SK-N-SH (cell line): ENCODE measurements at regions not wholly inside any gene's neighbourhood (a gene's known extent, or its start where the extent isn't known, plus 50 kb on each side); places are given as distances from the start of the nearest gene placed in this dataset.
A peak's percentile ranks its signal among the peaks of the same experiment; 100 is the strongest.

Experiments used
- CTCF ChIA-PET: fragments of 300-600, 350-600 bp; formaldehyde crosslinking; extraction: SDS; loops from one replicate; lab custom pipeline; 2021; lab: Yijun Ruan, JAX
- POLR2A ChIA-PET: fragments of 350-600 bp; sonication (Branson Sonifier 250); formaldehyde crosslinking; extraction: SDS; loops from one replicate; lab custom pipeline; 2020; ENCODE audit warnings: antibody characterized with exemption, inconsistent platforms; lab: Yijun Ruan, JAX
- DNase-seq: peaks from one replicate; pipeline ENCODE4 v3.0.0; 2012
- H2AFZ ChIP-seq: fragments of 200-600 bp; sonication (generic); 2 replicates; pipeline ENCODE4 v1.8.1; 2016; ENCODE audit warnings: antibody characterized with exemption, mild to moderate bottlenecking, low read depth
- H3F3A ChIP-seq: fragments of 200-600 bp; sonication (generic); replicated peaks from 2 replicates; pipeline ENCODE3; 2016; ENCODE audit warnings: antibody characterized with exemption, mild to moderate bottlenecking; ENCODE audit not compliant: insufficient read depth
- H3K27ac ChIP-seq, 2 experiments: fragments of 200-500 bp in 1 of 2; fragments of 200-600 bp in 1 of 2; sonication (Bioruptor generic) in 1 of 2; sonication (generic), shearing (Covaris generic) in 1 of 2; 2 replicates each; pipeline versions ENCODE4 v1.5.1 to v1.6.1; 2014 to 2016; ENCODE audit warnings: low read depth in 2 of 2, inconsistent platforms in 1 of 2, low read length in 1 of 2, mild to moderate bottlenecking in 1 of 2, mixed read lengths in 1 of 2
- H3K27me3 ChIP-seq: fragments of 200-600 bp; sonication (generic), shearing (Covaris generic); 2 replicates; pipeline ENCODE4 v1.6.1; 2016; ENCODE audit warnings: mixed run types; ENCODE audit not compliant: insufficient read depth
- H3K36me3 ChIP-seq, 2 experiments: fragments of 200-500 bp in 1 of 2; fragments of 200-600 bp in 1 of 2; sonication (Bioruptor generic) in 1 of 2; sonication (generic) in 1 of 2; replicated peaks in 1 of 2; 2 replicates each; pipeline versions ENCODE3 to v1.5.1; 2014 to 2016; ENCODE audit warnings: low read length in 1 of 2, mild to moderate bottlenecking in 1 of 2; ENCODE audit not compliant: insufficient read depth in 2 of 2, control insufficient read depth in 1 of 2
- H3K4me1 ChIP-seq, 2 experiments: fragments of 200-500 bp in 1 of 2; fragments of 200-600 bp in 1 of 2; sonication (Bioruptor generic) in 1 of 2; sonication (generic), shearing (Covaris generic) in 1 of 2; 2 replicates each; pipeline versions ENCODE4 v1.5.1 to v1.6.1; 2014 to 2016; ENCODE audit warnings: low read depth in 1 of 2, low read length in 1 of 2, mixed run types in 1 of 2; ENCODE audit not compliant: insufficient read depth in 2 of 2, control insufficient read depth in 1 of 2
- H3K4me2 ChIP-seq: fragments of 200-600 bp; sonication (generic), shearing (Covaris generic); 2 replicates; pipeline ENCODE4 v1.6.1; 2017; ENCODE audit warnings: mixed run types
- H3K4me3 ChIP-seq, 2 experiments: fragments of 200-500 bp in 1 of 2; fragments of 200-600 bp in 1 of 2; sonication (Bioruptor generic) in 1 of 2; sonication (generic), shearing (Covaris generic) in 1 of 2; 2 replicates each; pipeline versions ENCODE4 v1.5.1 to v1.8.1; 2014 to 2016; ENCODE audit warnings: low read depth in 2 of 2, inconsistent platforms in 1 of 2, low read length in 1 of 2, mild to moderate bottlenecking in 1 of 2, mixed read lengths in 1 of 2, moderate library complexity in 1 of 2
- H3K79me2 ChIP-seq: fragments of 200-600 bp; sonication (generic); 2 replicates; pipeline ENCODE4 v1.8.1; 2017; ENCODE audit warnings: mild to moderate bottlenecking; ENCODE audit not compliant: insufficient read depth
- H3K9ac ChIP-seq: fragments of 200-600 bp; sonication (generic); 2 replicates; pipeline ENCODE4 v1.6.1; 2017; ENCODE audit warnings: mixed run types
- H3K9me2 ChIP-seq: fragments of 200-600 bp; sonication (generic); 2 replicates; pipeline ENCODE4 v1.6.1; 2017; ENCODE audit warnings: mixed run types
- H3K9me3 ChIP-seq: fragments of 200-600 bp; sonication (generic); 2 replicates; pipeline ENCODE4 v1.6.1; 2017; ENCODE audit warnings: mixed run types, mild to moderate bottlenecking, moderate library complexity
- H4K20me1 ChIP-seq: fragments of 200-600 bp; sonication (generic); 2 replicates; pipeline ENCODE4 v1.6.1; 2017; ENCODE audit warnings: mild to moderate bottlenecking, mixed run types; ENCODE audit not compliant: insufficient read depth
- CHD2 ChIP-seq: fragments of 150-350 bp; IDR thresholded peaks from 2 replicates; pipeline ENCODE4 v1.6.1; 2018; ENCODE audit warnings: low read length; ENCODE audit not compliant: partially characterized antibody
- EP300 ChIP-seq, 2 experiments: IDR thresholded peaks; 2 replicates each; pipeline versions ENCODE4 v1.4.0 to v1.6.1; 2012; ENCODE audit warnings: borderline replicate concordance in 1 of 2, low read depth in 1 of 2, low read length in 1 of 2
- EZH2phosphoT487 ChIP-seq: fragments of 200-600 bp; sonication (generic); IDR thresholded peaks from 2 replicates; pipeline ENCODE4 v1.6.1; 2017; ENCODE audit warnings: low read depth, mixed run types, mild to moderate bottlenecking, antibody characterized with exemption, moderate library complexity, borderline replicate concordance
- FOSL2 ChIP-seq: IDR thresholded peaks from 2 replicates; pipeline ENCODE4 v1.4.0; 2012; ENCODE audit warnings: low read depth, mild to moderate bottlenecking, moderate library complexity, borderline replicate concordance
- FOXJ3 ChIP-seq: sonication (generic); formaldehyde crosslinking; IDR thresholded peaks from 2 replicates; pipeline ENCODE4 v1.5.1; 2020; ENCODE audit warnings: mild to moderate bottlenecking, missing genetic modification reagents
- MXI1 ChIP-seq: IDR thresholded peaks from 2 replicates; pipeline ENCODE4 v1.6.1; 2012; ENCODE audit warnings: mild to moderate bottlenecking, low read depth, low read length, improper control_type of control experiment
- NFIC ChIP-seq: IDR thresholded peaks from 2 replicates; pipeline ENCODE4 v1.4.0; 2012; ENCODE audit warnings: borderline replicate concordance
- NRF1 ChIP-seq: IDR thresholded peaks from 2 replicates; pipeline ENCODE4 v1.6.1; 2012; ENCODE audit warnings: low read depth, mild to moderate bottlenecking, low read length
- RAD21 ChIP-seq: IDR thresholded peaks from 2 replicates; pipeline ENCODE4 v1.6.1; 2012; ENCODE audit warnings: mild to moderate bottlenecking, low read length
- RCOR1 ChIP-seq: fragments of 150-350 bp; IDR thresholded peaks from 2 replicates; pipeline ENCODE4 v1.6.1; 2017; ENCODE audit warnings: antibody characterized with exemption, low read length
- RFX5 ChIP-seq: IDR thresholded peaks from 2 replicates; pipeline ENCODE4 v1.6.1; 2012; ENCODE audit warnings: mild to moderate bottlenecking, improper control_type of control experiment, low read length
- RXRA ChIP-seq: IDR thresholded peaks from 2 replicates; pipeline ENCODE4 v1.4.0; 2012; ENCODE audit warnings: low read depth, mild to moderate bottlenecking, borderline replicate concordance
- SMC3 ChIP-seq: IDR thresholded peaks from 2 replicates; pipeline ENCODE4 v1.6.1; 2012; ENCODE audit warnings: low read depth, low read length, improper control_type of control experiment
- TEAD4 ChIP-seq: IDR thresholded peaks from 2 replicates; pipeline ENCODE4 v1.4.0; 2012; ENCODE audit warnings: mild to moderate bottlenecking, borderline replicate concordance; ENCODE audit not compliant: insufficient read depth
- YY1 ChIP-seq: IDR thresholded peaks from 2 replicates; pipeline ENCODE4 v1.4.0; 2012; ENCODE audit warnings: low read depth, mild to moderate bottlenecking
- WGBS: methylation state at CpG from one replicate; pipeline ENCODE4 v1.1.6; 2017; ENCODE audit warnings: low lambda C conversion rate; 5-methylcytosine and 5-hydroxymethylcytosine counted together
- TF ChIP-seq, protein P1 (sequence below): IDR thresholded peaks from 2 replicates; pipeline ENCODE4 v1.6.1; 2012; ENCODE audit warnings: mild to moderate bottlenecking, low read depth, low read length, moderate library complexity
- TF ChIP-seq, protein P2 (sequence below): IDR thresholded peaks from 2 replicates; pipeline ENCODE4 v1.4.0; 2012; ENCODE audit warnings: low read depth, borderline replicate concordance
- TF ChIP-seq, protein P3 (sequence below): IDR thresholded peaks from 2 replicates; pipeline ENCODE4; 2012

DNA sequence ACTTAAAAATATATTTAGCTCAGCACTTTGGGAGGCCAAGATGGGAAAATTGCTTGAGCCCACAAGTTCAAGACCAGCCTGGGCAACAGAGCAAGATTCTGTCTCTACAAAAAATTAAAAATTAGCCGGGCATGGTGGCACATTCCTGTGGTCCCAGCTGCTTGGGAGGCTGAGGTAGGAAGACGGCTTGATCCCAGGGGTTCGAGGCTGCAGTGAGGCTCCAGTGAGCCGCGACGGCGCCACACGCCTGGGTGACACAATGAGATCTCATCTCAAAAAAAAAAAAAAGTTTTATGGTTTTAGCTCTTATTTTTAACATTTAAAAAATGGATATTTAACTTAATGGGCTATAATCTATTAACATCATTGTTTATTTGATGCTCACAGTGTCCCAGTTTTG is 97.2 kb upstream of the RIPOR2 start (continued):
- TF ChIP-seq, protein P1, sequence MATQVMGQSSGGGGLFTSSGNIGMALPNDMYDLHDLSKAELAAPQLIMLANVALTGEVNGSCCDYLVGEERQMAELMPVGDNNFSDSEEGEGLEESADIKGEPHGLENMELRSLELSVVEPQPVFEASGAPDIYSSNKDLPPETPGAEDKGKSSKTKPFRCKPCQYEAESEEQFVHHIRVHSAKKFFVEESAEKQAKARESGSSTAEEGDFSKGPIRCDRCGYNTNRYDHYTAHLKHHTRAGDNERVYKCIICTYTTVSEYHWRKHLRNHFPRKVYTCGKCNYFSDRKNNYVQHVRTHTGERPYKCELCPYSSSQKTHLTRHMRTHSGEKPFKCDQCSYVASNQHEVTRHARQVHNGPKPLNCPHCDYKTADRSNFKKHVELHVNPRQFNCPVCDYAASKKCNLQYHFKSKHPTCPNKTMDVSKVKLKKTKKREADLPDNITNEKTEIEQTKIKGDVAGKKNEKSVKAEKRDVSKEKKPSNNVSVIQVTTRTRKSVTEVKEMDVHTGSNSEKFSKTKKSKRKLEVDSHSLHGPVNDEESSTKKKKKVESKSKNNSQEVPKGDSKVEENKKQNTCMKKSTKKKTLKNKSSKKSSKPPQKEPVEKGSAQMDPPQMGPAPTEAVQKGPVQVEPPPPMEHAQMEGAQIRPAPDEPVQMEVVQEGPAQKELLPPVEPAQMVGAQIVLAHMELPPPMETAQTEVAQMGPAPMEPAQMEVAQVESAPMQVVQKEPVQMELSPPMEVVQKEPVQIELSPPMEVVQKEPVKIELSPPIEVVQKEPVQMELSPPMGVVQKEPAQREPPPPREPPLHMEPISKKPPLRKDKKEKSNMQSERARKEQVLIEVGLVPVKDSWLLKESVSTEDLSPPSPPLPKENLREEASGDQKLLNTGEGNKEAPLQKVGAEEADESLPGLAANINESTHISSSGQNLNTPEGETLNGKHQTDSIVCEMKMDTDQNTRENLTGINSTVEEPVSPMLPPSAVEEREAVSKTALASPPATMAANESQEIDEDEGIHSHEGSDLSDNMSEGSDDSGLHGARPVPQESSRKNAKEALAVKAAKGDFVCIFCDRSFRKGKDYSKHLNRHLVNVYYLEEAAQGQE, result no peak
- TF ChIP-seq FOXJ3 (CRISPR knock-in tag) (no peak), EP300 (IDR thresholded peaks at IDR 0.05; ENCODE audit: borderline replicate concordance in 1 of 2, low read depth in 1 of 2, low read length in 1 of 2) (no peak)

DNA sequence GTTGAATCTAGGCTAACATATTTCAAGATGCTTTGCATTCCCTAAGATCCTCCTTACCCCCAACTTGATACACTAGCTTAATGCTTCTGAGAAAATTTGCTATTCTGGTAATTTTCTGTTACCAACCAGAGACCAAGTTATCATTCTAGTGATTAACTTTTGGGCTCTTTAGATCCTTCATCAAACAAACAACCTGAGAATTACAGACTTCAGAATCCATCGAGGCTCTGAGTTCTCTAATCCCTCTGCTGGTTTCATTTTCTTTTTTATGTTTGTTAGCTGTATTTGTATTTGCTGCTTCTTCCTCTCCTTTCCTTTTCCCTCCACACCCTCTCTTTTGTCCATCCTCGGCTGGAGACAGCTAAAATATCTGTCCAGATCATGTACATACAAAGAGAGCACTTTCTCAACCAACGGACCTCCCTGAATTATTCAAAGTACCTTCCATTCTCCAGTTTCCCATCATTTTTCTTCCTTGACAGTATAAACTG is 98.7 kb upstream of the RIPOR2 start:
- POLR2A ChIA-PET, result no interaction called here
- Histone ChIP-seq H3K4me3 (no peak overlapping the region), H3K9ac (0 out of 2 replicates have a peak overlapping the region, but pooled peaks have one; percentile 8)

DNA sequence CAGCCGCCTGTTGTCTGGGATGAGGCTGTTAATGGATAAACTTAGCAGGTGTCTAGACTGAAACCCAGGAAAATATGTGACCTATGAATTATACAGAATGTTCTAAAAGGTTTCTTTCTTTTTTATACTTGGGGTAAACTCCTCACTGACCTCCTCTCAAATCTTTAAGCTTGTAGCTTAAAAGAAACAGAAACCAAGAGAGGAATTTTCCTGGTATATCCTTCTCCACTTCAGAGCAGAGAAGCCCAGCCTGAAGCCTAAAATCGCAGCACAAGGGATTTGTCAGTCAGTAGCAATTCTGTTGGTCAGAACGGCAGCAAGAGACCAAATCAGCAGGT is 99.4 kb upstream of the RIPOR2 start:
- Histone ChIP-seq H3K4me2 (0 out of 2 replicates have a peak overlapping the region, but pooled peaks have one; percentile 48), H3K27me3 (no peaks in the 10 kb centered on the region), H3K79me2 (no peaks in the 10 kb centered on the region), H4K20me1 (no peaks in the 10 kb centered on the region), H3K9me3 (no peaks in the 10 kb centered on the region), H3F3A (no peaks in the 10 kb centered on the region), H3K4me1 (peaks cover 0 to 6% of the 10 kb centered on the region in 2 experiments; a peak in 2 of 4 replicates), H2AFZ (peak overlapping the region; percentile 54; the same call in 1 of the 2 replicates), H3K9ac (no peak overlapping the region), H3K9me2 (no peaks in the 10 kb centered on the region), H3K36me3 (no peaks in the 10 kb centered on the region), H3K27ac (peak overlapping the region in 1 of 2 experiments; percentile 10; a peak in 1 of 4 replicates), H3K4me3 (no peak overlapping the region)
- TF ChIP-seq YY1, result no peak
- TF ChIP-seq CHD2, result no peak
- TF ChIP-seq, protein P2, sequence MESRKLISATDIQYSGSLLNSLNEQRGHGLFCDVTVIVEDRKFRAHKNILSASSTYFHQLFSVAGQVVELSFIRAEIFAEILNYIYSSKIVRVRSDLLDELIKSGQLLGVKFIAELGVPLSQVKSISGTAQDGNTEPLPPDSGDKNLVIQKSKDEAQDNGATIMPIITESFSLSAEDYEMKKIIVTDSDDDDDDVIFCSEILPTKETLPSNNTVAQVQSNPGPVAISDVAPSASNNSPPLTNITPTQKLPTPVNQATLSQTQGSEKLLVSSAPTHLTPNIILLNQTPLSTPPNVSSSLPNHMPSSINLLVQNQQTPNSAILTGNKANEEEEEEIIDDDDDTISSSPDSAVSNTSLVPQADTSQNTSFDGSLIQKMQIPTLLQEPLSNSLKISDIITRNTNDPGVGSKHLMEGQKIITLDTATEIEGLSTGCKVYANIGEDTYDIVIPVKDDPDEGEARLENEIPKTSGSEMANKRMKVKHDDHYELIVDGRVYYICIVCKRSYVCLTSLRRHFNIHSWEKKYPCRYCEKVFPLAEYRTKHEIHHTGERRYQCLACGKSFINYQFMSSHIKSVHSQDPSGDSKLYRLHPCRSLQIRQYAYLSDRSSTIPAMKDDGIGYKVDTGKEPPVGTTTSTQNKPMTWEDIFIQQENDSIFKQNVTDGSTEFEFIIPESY, result no peak
- no peak for TF ChIP-seq RAD21
- TF ChIP-seq NFIC, result no peak
- no peak for TF ChIP-seq RCOR1
- TF ChIP-seq TEAD4, result no peak
- no peak for TF ChIP-seq FOSL2
- TF ChIP-seq RXRA, result no peak
- no peak for TF ChIP-seq EZH2phosphoT487
- no peak for TF ChIP-seq MXI1
- no peak for TF ChIP-seq RFX5
- no peak for TF ChIP-seq NRF1
- TF ChIP-seq, protein P3, sequence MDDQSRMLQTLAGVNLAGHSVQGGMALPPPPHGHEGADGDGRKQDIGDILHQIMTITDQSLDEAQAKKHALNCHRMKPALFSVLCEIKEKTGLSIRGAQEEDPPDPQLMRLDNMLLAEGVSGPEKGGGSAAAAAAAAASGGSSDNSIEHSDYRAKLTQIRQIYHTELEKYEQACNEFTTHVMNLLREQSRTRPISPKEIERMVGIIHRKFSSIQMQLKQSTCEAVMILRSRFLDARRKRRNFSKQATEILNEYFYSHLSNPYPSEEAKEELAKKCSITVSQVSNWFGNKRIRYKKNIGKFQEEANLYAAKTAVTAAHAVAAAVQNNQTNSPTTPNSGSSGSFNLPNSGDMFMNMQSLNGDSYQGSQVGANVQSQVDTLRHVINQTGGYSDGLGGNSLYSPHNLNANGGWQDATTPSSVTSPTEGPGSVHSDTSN, result no peak
- no peak for TF ChIP-seq SMC3
- DNase-seq, result no peak
- CTCF ChIA-PET, result no interaction called here
- POLR2A ChIA-PET, result no interaction called here
- 96% methylated on average over 3 of the region's 3 CpGs for WGBS

More for the DNA sequence above, 98.7 kb upstream of the RIPOR2 start:
- peaks cover 0 to 6% of the 10 kb centered on the region in 2 experiments; a peak in 2 of 4 replicates for H3K4me1 ChIP-seq
- TF ChIP-seq YY1 (no peak), FOXJ3 (CRISPR knock-in tag) (no peak), RCOR1 (no peak), RXRA (no peak)
- H3K27me3 ChIP-seq, result no peaks in the 10 kb centered on the region
- H4K20me1 ChIP-seq, result no peaks in the 10 kb centered on the region
- no peaks in the 10 kb centered on the region for H3K79me2 ChIP-seq
- H3K4me2 ChIP-seq, result peak overlapping the region; percentile 9; the same call in 1 of the 2 replicates
- H3K36me3 ChIP-seq, result no peaks in the 10 kb centered on the region
- no peaks in the 10 kb centered on the region for H3K9me2 ChIP-seq
- 71% methylated on average over 3 of the region's 3 CpGs for WGBS
- no peaks in the 10 kb centered on the region for H3K9me3 ChIP-seq
- DNase-seq, result no peak
- H3F3A ChIP-seq, result no peaks in the 10 kb centered on the region
- H3K27ac ChIP-seq, result peak overlapping the region in 1 of 2 experiments; percentile 10; a peak in 1 of 4 replicates
- CTCF ChIA-PET, result interaction anchor here (2.4 kb wide), 1 partner anchor 178 kb away, joined by 6 read pairs; no protein-coding TSS in a partner anchor
- peak overlapping the region; percentile 54 for H2AFZ ChIP-seq
